RPMI8226 (cell line): ENCODE measurements at regions not wholly inside any gene's neighbourhood (a gene's known extent, or its start where the extent isn't known, plus 50 kb on each side); places are given as distances from the start of the nearest gene placed in this dataset.

ENCODE experiments used
- DNase-seq: peaks from one replicate; pipeline ENCODE4 v3.0.0-alpha.2; 2015

GRCh38 chr9:99282406-99282805, 60.3 kb downstream of the SEC61B start:
- DNase-seq = no peak

DNA sequence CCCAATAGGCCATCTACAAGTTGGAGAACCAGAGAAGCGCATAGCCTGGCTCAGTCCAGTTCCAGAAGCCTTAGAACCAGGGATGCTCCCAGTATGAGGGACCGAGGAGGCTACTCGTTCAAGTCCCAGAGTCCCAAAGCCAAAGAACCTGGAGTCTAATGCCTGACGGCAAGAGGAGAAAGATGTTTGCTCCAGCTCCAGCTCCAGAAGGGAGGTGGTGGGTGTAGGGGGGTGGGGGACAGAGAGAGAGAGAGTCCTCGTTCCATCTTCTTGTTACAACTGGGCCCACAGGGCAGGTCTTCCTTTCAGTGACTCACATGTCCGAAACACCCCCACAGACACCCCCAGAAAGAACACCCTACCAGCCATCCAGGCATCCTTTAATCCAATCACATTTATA, 63.9 kb downstream of the SEC61B start:
- no peak for DNase-seq

- DNase-seq = no peak
Observed at GRCh38 chr9:99286536-99286935, 64.5 kb downstream of the SEC61B start.

GRCh38 chr9:99287641-99288040, 65.6 kb downstream of the SEC61B start:
- no peak for DNase-seq

DNA sequence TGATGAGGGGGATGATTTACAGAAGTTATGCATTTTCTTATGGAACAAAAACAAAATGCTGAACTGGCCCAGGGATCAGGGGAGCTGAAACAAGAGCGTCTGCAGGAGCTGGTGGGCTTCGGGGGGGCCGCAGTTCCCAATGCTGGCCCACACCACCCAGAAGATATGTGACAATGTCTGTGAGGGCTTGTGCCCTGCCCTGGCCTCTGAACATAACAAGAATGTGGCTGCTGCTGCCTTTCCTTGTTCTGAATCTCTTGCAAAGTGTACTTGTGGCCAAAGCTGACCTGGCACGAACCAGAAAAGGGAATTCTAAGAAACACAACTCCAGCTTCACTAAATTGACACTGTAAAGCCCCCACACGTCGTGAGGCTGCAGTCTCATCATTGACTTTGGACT, 66.7 kb downstream of the SEC61B start:
- DNase-seq = no peak

GRCh38 chr9:99294850-99295461, 72.9 kb downstream of the SEC61B start:
- no peak for DNase-seq

- no peak for DNase-seq
Observed at GRCh38 chr9:99296291-99296951, 74.3 kb downstream of the SEC61B start.

- no peak for DNase-seq
Observed at GRCh38 chr9:99298614-99299013, 76.5 kb downstream of the SEC61B start.

DNA sequence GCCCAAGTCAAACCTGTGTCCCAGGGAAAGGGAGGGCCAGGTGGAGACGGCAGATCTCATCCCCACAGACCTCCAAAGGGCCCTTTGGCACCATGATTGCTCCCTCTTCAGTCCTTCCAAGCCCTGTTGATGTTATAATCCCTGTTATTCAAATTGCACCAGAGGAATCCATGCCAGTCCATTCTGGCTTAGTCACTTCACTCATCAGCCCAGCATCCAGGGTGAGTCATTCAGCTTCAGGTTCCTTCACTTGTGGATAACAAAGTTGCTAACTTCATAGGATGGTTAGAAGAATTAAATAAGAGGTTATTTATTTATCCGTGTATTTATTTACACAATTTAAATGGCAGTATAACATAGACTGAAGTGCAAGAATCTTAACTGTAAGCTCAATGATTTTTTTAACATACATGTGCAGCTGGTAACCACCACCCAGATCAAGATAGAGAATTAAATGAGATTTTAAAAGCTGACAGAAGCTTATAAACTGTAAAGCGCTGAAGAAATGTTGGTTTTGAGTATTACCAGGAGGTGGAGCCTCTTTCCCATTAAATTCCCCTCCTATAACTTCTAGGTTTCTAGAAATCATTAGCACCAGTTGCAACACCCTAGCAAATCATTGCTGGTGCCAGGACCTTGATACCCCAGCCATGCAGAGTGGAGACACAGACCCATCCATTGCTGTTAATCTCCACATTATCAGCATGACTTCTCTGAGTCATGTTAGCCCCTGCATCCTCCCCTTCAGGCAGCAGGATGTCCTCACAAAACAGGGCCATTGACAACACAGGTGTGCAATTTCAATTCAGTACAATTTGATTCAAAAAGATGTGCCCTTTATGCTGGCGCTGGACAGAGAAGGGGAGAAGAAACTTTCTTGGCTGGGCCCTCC, 77.4 kb downstream of the SEC61B start:
- DNase-seq = no peak

GRCh38 chr9:99300103-99300439, 78.0 kb downstream of the SEC61B start:
- no peak for DNase-seq

DNA sequence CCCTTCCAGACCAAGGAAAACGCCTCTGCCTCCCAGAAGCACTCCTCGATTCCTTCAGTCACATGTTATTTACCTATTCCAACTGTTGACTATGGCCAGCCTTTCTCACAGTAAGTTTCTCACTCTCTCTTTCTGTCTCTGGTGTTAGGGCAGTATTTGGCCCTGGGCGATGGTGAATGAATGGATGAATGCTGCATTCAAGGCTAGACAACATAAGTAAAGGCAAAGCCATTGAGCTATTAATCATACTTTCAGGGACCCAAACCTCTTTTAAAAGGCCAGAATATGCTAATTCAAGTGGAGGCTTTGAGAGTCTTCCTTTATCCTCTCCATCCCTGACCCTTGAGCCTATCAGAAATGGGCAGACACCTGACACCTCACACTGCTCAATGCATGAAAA, 78.5 kb downstream of the SEC61B start:
- no peak for DNase-seq

GRCh38 chr9:99303177-99303576, 81.1 kb downstream of the SEC61B start:
- no peak for DNase-seq

DNA sequence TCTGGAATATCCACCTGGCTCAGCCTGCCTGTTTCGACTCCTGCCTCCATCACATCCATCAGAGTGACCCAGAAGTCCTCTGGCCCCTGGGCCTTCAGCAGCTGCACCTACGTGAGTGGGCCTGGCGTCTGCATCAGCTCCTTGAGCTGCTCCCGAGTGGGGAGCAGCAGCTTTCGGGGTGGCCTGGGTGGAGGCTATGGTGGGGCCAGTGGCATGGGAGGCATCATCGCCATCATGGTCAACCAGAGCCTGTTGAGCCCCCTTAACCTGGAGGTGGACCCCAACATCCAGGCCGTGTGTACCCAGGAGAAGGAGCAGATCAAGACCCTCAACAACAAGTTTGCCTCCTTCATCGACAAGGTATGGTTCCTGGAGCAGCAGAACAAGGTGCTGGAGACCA, 83.0 kb downstream of the SEC61B start:
- no peak for DNase-seq

DNA sequence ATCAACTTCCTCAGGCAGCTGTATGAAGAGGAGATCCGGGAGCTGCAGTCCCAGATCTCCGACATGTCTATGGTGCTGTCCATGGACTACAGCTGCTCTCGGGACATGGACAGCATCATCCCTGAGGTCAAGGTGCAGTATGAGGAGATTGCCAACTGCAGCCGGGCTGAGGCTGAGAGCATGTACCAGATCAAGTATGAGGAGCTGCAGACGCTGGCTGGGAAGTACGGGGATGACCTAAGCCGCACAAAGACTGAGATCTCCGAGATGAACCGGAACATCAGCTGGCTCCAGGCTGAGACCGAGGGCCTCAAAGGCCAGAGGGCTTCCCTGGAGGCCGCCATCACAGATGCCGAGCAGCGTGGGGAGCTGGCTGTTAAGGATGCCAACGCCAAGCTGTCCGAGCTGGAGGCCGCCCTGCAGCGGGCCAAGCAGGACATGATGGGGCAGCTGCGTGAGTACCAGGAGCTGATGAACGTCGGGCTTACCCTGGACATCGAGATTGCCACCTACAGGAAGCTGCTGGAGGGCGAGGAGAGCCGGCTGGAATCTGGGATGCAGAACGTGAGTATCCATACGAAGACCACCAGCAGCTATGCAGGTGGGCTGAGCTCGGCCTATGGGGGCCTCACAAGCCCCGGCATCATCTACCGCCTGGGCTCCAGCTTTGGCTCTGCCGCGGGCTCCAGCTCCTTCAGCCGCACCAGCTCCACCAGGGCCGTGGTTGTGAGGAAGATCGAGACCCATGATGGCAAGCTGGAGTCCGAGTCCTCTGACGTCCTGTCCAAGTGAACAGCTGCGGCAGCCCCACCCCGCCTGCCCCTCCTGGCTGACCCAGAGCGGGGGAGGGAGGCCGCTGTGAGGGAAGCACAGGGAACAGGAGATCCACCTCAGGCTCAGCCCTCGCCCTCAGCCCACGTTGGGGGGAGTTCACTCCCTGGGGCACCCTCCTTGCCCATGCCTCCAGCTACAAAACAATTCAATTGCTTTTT, 84.0 kb downstream of the SEC61B start:
- DNase-seq = no peak

GRCh38 chr9:99307851-99308250, 85.8 kb downstream of the SEC61B start:
- no peak for DNase-seq

DNA sequence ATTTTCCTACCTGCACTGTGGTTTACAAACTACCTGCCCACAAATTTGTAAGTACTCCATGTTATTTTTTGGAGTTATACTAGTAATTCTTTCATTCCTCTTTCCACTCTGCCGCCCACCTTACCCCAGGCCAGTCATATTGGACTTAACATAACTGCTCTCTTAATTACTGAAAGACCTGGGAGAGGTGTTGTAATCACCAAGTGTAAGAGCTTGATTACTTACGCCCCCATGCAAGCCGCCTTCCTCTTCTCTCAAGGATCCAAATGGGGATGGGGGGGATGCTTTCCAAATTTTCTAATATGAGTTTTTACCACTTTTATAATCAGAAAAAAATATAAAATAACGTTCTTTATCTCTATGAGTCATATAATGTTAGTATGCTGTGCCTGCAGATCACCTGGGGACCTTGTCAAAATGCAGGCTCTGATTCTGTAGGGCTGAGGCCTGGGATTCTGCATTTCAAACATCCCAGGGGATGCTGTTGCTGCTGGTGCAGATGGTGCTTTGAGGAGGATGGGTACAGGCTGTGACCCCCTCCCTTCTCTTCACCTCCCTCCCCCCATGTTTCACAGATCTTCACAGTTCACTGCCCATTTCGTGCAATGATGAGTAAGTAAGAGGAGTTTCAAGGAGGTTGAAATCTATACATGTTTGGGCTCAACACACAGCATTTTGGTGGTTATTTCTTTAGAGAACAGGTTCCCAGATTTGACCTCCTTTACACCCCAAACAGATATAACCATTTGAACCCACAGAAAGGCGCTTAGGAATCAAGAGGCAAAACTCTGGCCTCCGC, 87.3 kb downstream of the SEC61B start:
- no peak for DNase-seq

GRCh38 chr9:99312736-99313135, 90.7 kb downstream of the SEC61B start:
- no peak for DNase-seq

- DNase-seq = no peak
Observed at GRCh38 chr9:99319048-99319447, 97.0 kb downstream of the SEC61B start.

- no peak for DNase-seq
Observed at GRCh38 chr9:99322299-99322698, 100.2 kb downstream of the SEC61B start.

- no peak for DNase-seq
Observed at GRCh38 chr9:99326112-99326916, 104.2 kb downstream of the SEC61B start.

DNA sequence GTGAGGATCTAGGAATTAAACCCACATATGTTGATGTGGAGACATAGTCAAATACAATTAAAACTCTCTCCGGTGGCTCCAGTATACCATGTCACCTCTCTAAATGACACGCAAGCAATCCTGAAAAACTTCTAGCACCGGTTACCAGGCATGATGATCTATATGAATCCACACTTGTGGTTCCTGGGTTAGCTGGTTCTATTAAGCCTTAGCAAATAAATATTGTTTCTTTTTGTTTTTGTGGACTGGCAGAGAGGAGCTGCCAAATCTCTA, 104.8 kb downstream of the SEC61B start:
- no peak for DNase-seq
